Upper lobe of left lung (tissue), 4 donors: ENCODE measurements at regions not wholly inside any gene's neighbourhood (a gene's known extent, or its start where the extent isn't known, plus 50 kb on each side); places are given as distances from the start of the nearest gene placed in this dataset.

Experiments used
- CTCF ChIP-seq, 6 experiments: fragments of 450-650 bp in 4 of 6; fragments of 200-600 bp in 2 of 6; sonication (generic) in 2 of 6; IDR thresholded peaks; one replicate each; pipeline ENCODE4 v1.5.1; 2016 to 2019; ENCODE audit warnings: antibody characterized with exemption in 6 of 6
- EP300 ChIP-seq, 4 donors: sonication (generic); formaldehyde crosslinking; IDR thresholded peaks; one replicate each; pipeline ENCODE4 v1.5.1; 2017; ENCODE audit warnings: antibody characterized with exemption in 4 of 4, control low read depth in 2 of 4
- POLR2AphosphoS5 ChIP-seq, 2 donors: sonication (generic); formaldehyde crosslinking; IDR thresholded peaks; one replicate each; pipeline ENCODE4 v1.5.1; 2017; ENCODE audit warnings: antibody characterized with exemption in 2 of 2

- TF ChIP-seq EP300 (IDR thresholded peaks at IDR 0.05), result no peak
- TF ChIP-seq CTCF (IDR thresholded peaks at IDR 0.05), result no peak
- no peak for TF ChIP-seq POLR2AphosphoS5 (IDR thresholded peaks at IDR 0.05)
Measured at GRCh38 chr9:27940535-27940934, 367.3 kb upstream of the C9orf72 start.
